WTC11 (cell line): ENCODE measurements at regions not wholly inside any gene's neighbourhood (a gene's known extent, or its start where the extent isn't known, plus 50 kb on each side); places are given as distances from the start of the nearest gene placed in this dataset.

Source experiments
- ATAC-seq: fragments of 200-7000 bp; cut with Tn5 transposase; 2 replicates; pipeline ENCODE4 v1.10.0; 2021; ENCODE audit warnings: mild to moderate bottlenecking, moderate library complexity
- CTCF ChIA-PET: fragments of 300-600 bp; sonication (Branson Sonifier 250); formaldehyde crosslinking; loops from one replicate; lab custom pipeline; 2021; ENCODE audit warnings: antibody characterized with exemption; lab: Charles Lee
- POLR2A ChIA-PET: fragments of 350-600 bp; sonication (Branson Sonifier 250); formaldehyde crosslinking; loops from one replicate; lab custom pipeline; 2021; ENCODE audit warnings: antibody characterized with exemption; lab: Charles Lee
- DNase-seq: peaks from one replicate; pipeline ENCODE4 v3.0.0; 2021; ENCODE audit warnings: low spot score
- H3K27ac Mint-ChIP-seq: 2 replicates; pipeline ENCODE4 v1.8.0; 2021; ENCODE audit warnings: mixed read lengths
- H3K27me3 Mint-ChIP-seq: 2 replicates; pipeline ENCODE4 v1.8.0; 2021; ENCODE audit warnings: low read depth, mild to moderate bottlenecking, moderate library complexity, mixed read lengths
- H3K36me3 Mint-ChIP-seq: 2 replicates; pipeline ENCODE4 v1.8.0; 2021; ENCODE audit warnings: mixed read lengths
- H3K4me1 Mint-ChIP-seq: 2 replicates; pipeline ENCODE4 v1.8.0; 2022; ENCODE audit warnings: mixed read lengths
- H3K4me3 Mint-ChIP-seq: 2 replicates; pipeline ENCODE4 v1.8.0; 2021; ENCODE audit warnings: mild to moderate bottlenecking, moderate library complexity, mixed read lengths
- H3K9me3 Mint-ChIP-seq: 2 replicates; pipeline ENCODE4 v1.8.0; 2021; ENCODE audit warnings: mixed read lengths
- ATF6 ChIP-seq: sonication (generic); formaldehyde crosslinking; IDR thresholded peaks from 2 replicates; pipeline ENCODE4 v1.8.1; 2023; ENCODE audit warnings: mild to moderate bottlenecking, missing genetic modification reagents
- E2F4 ChIP-seq: sonication (generic); formaldehyde crosslinking; IDR thresholded peaks from 2 replicates; pipeline ENCODE4 v1.8.1; 2022; ENCODE audit warnings: low read depth, mild to moderate bottlenecking, moderate library complexity, missing genetic modification reagents, borderline replicate concordance
- GRHL2 ChIP-seq: fragments of 250-450 bp; sonication (Bioruptor Pico); IDR thresholded peaks from 2 replicates; pipeline ENCODE4 v1.8.0; 2022; ENCODE audit warnings: mild to moderate bottlenecking, moderate library complexity; ENCODE audit not compliant: insufficient replicate concordance, severe bottlenecking
- IRF2 ChIP-seq: sonication (generic); formaldehyde crosslinking; IDR thresholded peaks from 2 replicates; pipeline ENCODE4 v1.8.0; 2022; ENCODE audit warnings: low read depth, missing genetic modification reagents, borderline replicate concordance
- JAZF1 ChIP-seq: fragments of 250-450 bp; sonication (Bioruptor Pico); IDR thresholded peaks from 2 replicates; pipeline ENCODE4 v1.9.0; 2021; ENCODE audit warnings: moderate library complexity, mild to moderate bottlenecking, inconsistent platforms
- KAT7 ChIP-seq: sonication (generic); formaldehyde crosslinking; IDR thresholded peaks from 2 replicates; pipeline ENCODE4 v1.8.1; 2023; ENCODE audit warnings: missing genetic modification reagents, mild to moderate bottlenecking, borderline replicate concordance
- MLX ChIP-seq: sonication (generic); formaldehyde crosslinking; IDR thresholded peaks from 2 replicates; pipeline ENCODE4 v1.8.1; 2023; ENCODE audit warnings: mild to moderate bottlenecking, missing genetic modification reagents, moderate library complexity
- MXD4 ChIP-seq: fragments of 250-450 bp; sonication (Bioruptor Pico); IDR thresholded peaks from 2 replicates; pipeline ENCODE4 v1.8.0; 2021; ENCODE audit warnings: mild to moderate bottlenecking, moderate library complexity, borderline replicate concordance
- NFE2L1 ChIP-seq: sonication (generic); formaldehyde crosslinking; IDR thresholded peaks from 2 replicates; pipeline ENCODE4 v1.8.1; 2023; ENCODE audit warnings: missing genetic modification reagents
- NR1H2 ChIP-seq: sonication (generic); formaldehyde crosslinking; IDR thresholded peaks from 2 replicates; pipeline ENCODE4 v1.9.0; 2021; ENCODE audit warnings: mild to moderate bottlenecking, moderate library complexity, missing genetic modification reagents
- NR2C2 ChIP-seq: sonication (generic); formaldehyde crosslinking; IDR thresholded peaks from 2 replicates; pipeline ENCODE4 v1.8.0; 2022; ENCODE audit warnings: mild to moderate bottlenecking, missing genetic modification reagents
- OVOL2 ChIP-seq: fragments of 250-450 bp; sonication (Bioruptor Pico); IDR thresholded peaks from 2 replicates; pipeline ENCODE4 v1.9.0; 2021; ENCODE audit warnings: mild to moderate bottlenecking, borderline replicate concordance
- PRDM15 ChIP-seq: sonication (generic); formaldehyde crosslinking; IDR thresholded peaks from 2 replicates; pipeline ENCODE4 v1.8.0; 2022; ENCODE audit warnings: missing genetic modification reagents
- RORB ChIP-seq: fragments of 250-450 bp; sonication (Bioruptor Pico); IDR thresholded peaks from 2 replicates; pipeline ENCODE4 v1.9.0; 2021; ENCODE audit warnings: mild to moderate bottlenecking
- SMAD3 ChIP-seq: sonication (generic); formaldehyde crosslinking; IDR thresholded peaks from 2 replicates; pipeline ENCODE4 v1.8.0; 2022; ENCODE audit warnings: missing genetic modification reagents, mild to moderate bottlenecking, borderline replicate concordance
- TEAD4 ChIP-seq: sonication (generic); formaldehyde crosslinking; IDR thresholded peaks from 2 replicates; pipeline ENCODE4 v1.8.0; 2022; ENCODE audit warnings: mild to moderate bottlenecking, missing genetic modification reagents
- USF2 ChIP-seq: sonication (generic); formaldehyde crosslinking; IDR thresholded peaks from 2 replicates; pipeline ENCODE4 v1.8.1; 2023; ENCODE audit warnings: mild to moderate bottlenecking, missing genetic modification reagents, moderate library complexity
- ZBTB43 ChIP-seq: sonication (generic); formaldehyde crosslinking; IDR thresholded peaks from 2 replicates; pipeline ENCODE4 v1.8.1; 2023; ENCODE audit warnings: mild to moderate bottlenecking, missing genetic modification reagents
- ZMAT4 ChIP-seq: fragments of 250-450 bp; sonication (Bioruptor Pico); IDR thresholded peaks from 2 replicates; pipeline ENCODE4 v1.9.0; 2021; ENCODE audit warnings: mild to moderate bottlenecking
- ZNF232 ChIP-seq: sonication (generic); formaldehyde crosslinking; IDR thresholded peaks from 2 replicates; pipeline ENCODE4 v1.8.0; 2022; ENCODE audit warnings: mild to moderate bottlenecking, missing genetic modification reagents

- Mint-ChIP-seq H3K4me3 (no peak overlapping the region), H3K4me1 (no peaks in the 10 kb centered on the region), H3K36me3 (peaks cover 19% of the 10 kb centered on the region), H3K27ac (no peak overlapping the region), H3K27me3 (no peaks in the 10 kb centered on the region), H3K9me3 (peaks cover 23% of the 10 kb centered on the region)
- POLR2A ChIA-PET, result no interaction called here
- no peak for ATAC-seq
- no peak for TF ChIP-seq ZNF232
- TF ChIP-seq SMAD3 (CRISPR knock-in tag), result no peak
- DNase-seq, result no peak
- CTCF ChIA-PET, result no interaction called here
These were observed 555.0 kb upstream of the ADGRL4 start for GRCh38 chr1:79561521-79561978.

GRCh38 chr1:79556189-79556588 lies 549.7 kb upstream of the ADGRL4 start:
- Mint-ChIP-seq H3K27me3 (no peaks in the 10 kb centered on the region), H3K9me3 (peaks cover 12% of the 10 kb centered on the region), H3K27ac (no peak overlapping the region), H3K4me3 (no peak overlapping the region)
- ATAC-seq (no peak), DNase-seq (no peak)
- ChIA-PET CTCF (no interaction called here), POLR2A (no interaction called here)
- no peak for TF ChIP-seq GRHL2 (CRISPR knock-in tag)
- no peak for TF ChIP-seq USF2 (CRISPR knock-in tag)
- TF ChIP-seq ATF6, result no peak
- TF ChIP-seq RORB (CRISPR knock-in tag), result no peak
- TF ChIP-seq ZBTB43 (CRISPR knock-in tag), result no peak
- no peak for TF ChIP-seq MXD4 (CRISPR knock-in tag)
- TF ChIP-seq TEAD4 (CRISPR knock-in tag), result no peak
- no peak for TF ChIP-seq E2F4 (CRISPR knock-in tag)
- no peak for TF ChIP-seq KAT7 (CRISPR knock-in tag)
- TF ChIP-seq NFE2L1 (CRISPR knock-in tag), result no peak
- TF ChIP-seq MLX (CRISPR knock-in tag), result no peak
- TF ChIP-seq NR2C2 (CRISPR knock-in tag), result no peak
- no peak for TF ChIP-seq ZMAT4 (CRISPR knock-in tag)
- no peak for TF ChIP-seq OVOL2
- TF ChIP-seq, all 79 proteins: peak for 0
- Mint-ChIP-seq H3K4me1 (no peaks in the 10 kb centered on the region), H3K36me3 (peaks cover 11% of the 10 kb centered on the region)

GRCh38 chr1:79554688-79555087 lies 548.2 kb upstream of the ADGRL4 start:
- DNase-seq (no peak), ATAC-seq (no peak)
- Mint-ChIP-seq H3K4me1 (no peaks in the 10 kb centered on the region), H3K4me3 (no peak overlapping the region), H3K27ac (no peak overlapping the region), H3K27me3 (no peaks in the 10 kb centered on the region), H3K9me3 (peaks cover 2% of the 10 kb centered on the region; the same call in 1 of the 2 replicates), H3K36me3 (no peaks in the 10 kb centered on the region)
- POLR2A ChIA-PET, result no interaction called here
- TF ChIP-seq NR1H2, result no peak
- no peak for TF ChIP-seq PRDM15 (CRISPR knock-in tag)
- no peak for TF ChIP-seq IRF2 (CRISPR knock-in tag)
- no peak for TF ChIP-seq JAZF1 (CRISPR knock-in tag)
- no peak for TF ChIP-seq ZBTB43 (CRISPR knock-in tag)
- CTCF ChIA-PET, result no interaction called here
